ENCODE measurements at regions not wholly inside any gene's neighbourhood (a gene's known extent, or its start where the extent isn't known, plus 50 kb on each side); places are given as distances from the start of the nearest gene placed in this dataset.

GRCh38 chr11:27928809-27929208 lies 179.1 kb downstream of the KIF18A start:
- Histone ChIP-seq H3K27me3 (ENCODE audit: insufficient read depth, low read length) (no peaks in the 10 kb centered on the region), H3K27ac (ENCODE audit: low read depth, low read length) (no peak overlapping the region), H3K4me1 (ENCODE audit: control insufficient read depth in 1 of 2, insufficient read depth in 2 of 2, low read length in 2 of 2) (peaks cover 26 to 50% of the 10 kb centered on the region in 2 experiments), H3K4me2 (ENCODE audit: low read length) (no peak overlapping the region), H3K9me3 (ENCODE audit: control insufficient read depth in 1 of 2, insufficient read depth in 1 of 2, low read depth in 1 of 2, low read length in 2 of 2) (no peaks in the 10 kb centered on the region), H2AFZ (ENCODE audit: low read depth, low read length, poor library complexity, severe bottlenecking) (no peak overlapping the region), H3K79me2 (ENCODE audit: insufficient read depth, low read length) (no peaks in the 10 kb centered on the region), H4K20me1 (ENCODE audit: insufficient read depth) (no peaks in the 10 kb centered on the region), H3K36me3 (ENCODE audit: control insufficient read depth in 1 of 2, insufficient read depth in 2 of 2, low read length in 2 of 2) (no peaks in the 10 kb centered on the region), H3K9me2 (ENCODE audit: insufficient read depth) (no peaks in the 10 kb centered on the region), H3K9ac (ENCODE audit: low read length) (no peak overlapping the region), H3K4me3 (replicated peaks in 1 of 2; ENCODE audit: low read depth in 1 of 2, low read length in 2 of 2) (no peak overlapping the region)
- ATAC-seq: no peak
- ChIA-PET CTCF (no interaction called here), RAD21 (ENCODE audit: low non-redundant PET in 1 of 2, low total read pairs in 2 of 2, uncharacterized antibody in 2 of 2, unreplicated experiment in 2 of 2) (no interaction called here), POLR2A (no interaction called here)
- no TSS peak for BruUV-seq (replicated peaks)
- DNase-seq (ENCODE audit: low read depth, low spot score): no peak
- intact Hi-C loops (cut with micrococcal nuclease): loop anchor here (10.0 kb wide), 1 partner anchor 216 kb away; no protein-coding TSS in a partner anchor
- TF ChIP-seq JUND (IDR thresholded peaks at IDR 0.05) (no peak), FOSL1 (IDR thresholded peaks at IDR 0.05; ENCODE audit: low read depth) (no peak), POLR2A (IDR thresholded peaks at IDR 0.05; ENCODE audit: borderline replicate concordance, extremely low read depth, insufficient read depth, insufficient read length) (no peak), ZNF274 (IDR thresholded peaks at IDR 0.05; ENCODE audit: low read depth, low read length) (no peak), TCF7L2 (IDR thresholded peaks at IDR 0.05; ENCODE audit: borderline replicate concordance, extremely low read depth, insufficient read depth, insufficient read length) (no peak), ZFX (IDR thresholded peaks at IDR 0.05) (no peak), EZH2phosphoT487 (IDR thresholded peaks at IDR 0.05; ENCODE audit: borderline replicate concordance) (no peak), POLR2AphosphoS5 (IDR thresholded peaks at IDR 0.05; ENCODE audit: low read depth, low read length) (no peak), EGR1 (IDR thresholded peaks at IDR 0.05; ENCODE audit: low read depth) (no peak), CEBPB (IDR thresholded peaks at IDR 0.05; ENCODE audit: low read depth) (no peak), SIN3A (IDR thresholded peaks at IDR 0.05; ENCODE audit: low read depth) (no peak), YY1 (IDR thresholded peaks at IDR 0.05; ENCODE audit: extremely low read depth, insufficient replicate concordance, low read depth, low read length) (no peak), ATF3 (IDR thresholded peaks at IDR 0.05) (no peak), ELF1 (IDR thresholded peaks at IDR 0.05; ENCODE audit: borderline replicate concordance, low read depth) (no peak), SP1 (IDR thresholded peaks at IDR 0.05; ENCODE audit: low read depth) (no peak)
- TF ChIP-seq, protein P1, sequence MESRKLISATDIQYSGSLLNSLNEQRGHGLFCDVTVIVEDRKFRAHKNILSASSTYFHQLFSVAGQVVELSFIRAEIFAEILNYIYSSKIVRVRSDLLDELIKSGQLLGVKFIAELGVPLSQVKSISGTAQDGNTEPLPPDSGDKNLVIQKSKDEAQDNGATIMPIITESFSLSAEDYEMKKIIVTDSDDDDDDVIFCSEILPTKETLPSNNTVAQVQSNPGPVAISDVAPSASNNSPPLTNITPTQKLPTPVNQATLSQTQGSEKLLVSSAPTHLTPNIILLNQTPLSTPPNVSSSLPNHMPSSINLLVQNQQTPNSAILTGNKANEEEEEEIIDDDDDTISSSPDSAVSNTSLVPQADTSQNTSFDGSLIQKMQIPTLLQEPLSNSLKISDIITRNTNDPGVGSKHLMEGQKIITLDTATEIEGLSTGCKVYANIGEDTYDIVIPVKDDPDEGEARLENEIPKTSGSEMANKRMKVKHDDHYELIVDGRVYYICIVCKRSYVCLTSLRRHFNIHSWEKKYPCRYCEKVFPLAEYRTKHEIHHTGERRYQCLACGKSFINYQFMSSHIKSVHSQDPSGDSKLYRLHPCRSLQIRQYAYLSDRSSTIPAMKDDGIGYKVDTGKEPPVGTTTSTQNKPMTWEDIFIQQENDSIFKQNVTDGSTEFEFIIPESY (IDR thresholded peaks at IDR 0.05; ENCODE audit: extremely low read depth, insufficient replicate concordance, low read length): no peak
